Heart left ventricle (tissue), 16 donors: ENCODE measurements at regions not wholly inside any gene's neighbourhood (a gene's known extent, or its start where the extent isn't known, plus 50 kb on each side); places are given as distances from the start of the nearest gene placed in this dataset.

ENCODE experiments used
- ATAC-seq, 4 donors: fragments of 200-7000 bp; cut with Tn5 transposase; one replicate each; pipeline ENCODE4 v1.9.1; 2020 to 2022; ENCODE audit warnings: moderate library complexity in 4 of 4, mild to moderate bottlenecking in 3 of 4, moderate number of reproducible peaks in 1 of 4
- DNase-seq, 5 donors: peaks; one replicate each; pipeline ENCODE4 v3.0.0-alpha.2; 2020
- H3K27ac ChIP-seq, 12 donors: fragments of 200-600 bp; sonication (generic) in 4 of 12; one replicate each; pipeline versions ENCODE4 v1.5.0 to v1.8.0; 2016 to 2022; ENCODE audit warnings: mild to moderate bottlenecking in 2 of 12
- H3K27me3 ChIP-seq, 9 donors: fragments of 200-600 bp; sonication (generic) in 2 of 9; one replicate each; pipeline versions ENCODE4 v1.5.1 to v1.8.0; 2016 to 2022; ENCODE audit warnings: mild to moderate bottlenecking in 3 of 9
- H3K36me3 ChIP-seq, 9 donors: fragments of 200-600 bp; sonication (generic) in 2 of 9; one replicate each; pipeline versions ENCODE4 v1.5.0 to v1.8.0; 2018 to 2022; ENCODE audit warnings: mild to moderate bottlenecking in 2 of 9
- H3K4me1 ChIP-seq, 12 donors: fragments of 200-600 bp; sonication (generic) in 4 of 12; one replicate each; pipeline versions ENCODE4 v1.5.0 to v1.8.0; 2016 to 2022; ENCODE audit warnings: mild to moderate bottlenecking in 3 of 12
- H3K4me3 ChIP-seq, 12 donors: fragments of 200-600 bp; sonication (generic) in 4 of 12; one replicate each; pipeline versions ENCODE4 v1.5.0 to v1.8.0; 2017 to 2022; ENCODE audit warnings: mild to moderate bottlenecking in 9 of 12, moderate library complexity in 4 of 12
- H3K9me3 ChIP-seq, 12 donors: fragments of 200-600 bp; sonication (generic) in 4 of 12; one replicate each; pipeline versions ENCODE4 v1.5.0 to v1.8.0; 2016 to 2022; ENCODE audit warnings: mild to moderate bottlenecking in 1 of 12
- CTCF ChIP-seq, 12 donors: fragments of 200-600 bp; sonication (generic) in 4 of 12; IDR thresholded peaks; one replicate each; pipeline versions ENCODE4 v1.5.0 to v1.8.0; 2018 to 2022; ENCODE audit warnings: antibody characterized with exemption in 12 of 12, mild to moderate bottlenecking in 5 of 12
- POLR2A ChIP-seq, 2 donors: fragments of 450-650 bp; IDR thresholded peaks; one replicate each; pipeline ENCODE4 v1.6.1; 2017; ENCODE audit warnings: antibody characterized with exemption in 2 of 2, mild to moderate bottlenecking in 2 of 2, moderate library complexity in 2 of 2
- WGBS, 4 donors: extraction: QIAGEN DNeasy Blood & Tissue Kit in 2 of 4; methylation state at CpG; one replicate each; pipeline versions ENCODE4 v1.1.5 to v1.1.7; 2013 to 2018; 5-methylcytosine and 5-hydroxymethylcytosine counted together
- intact Hi-C, 10 donors: fragments of 100-400 bp; cut with DNase I; formaldehyde crosslinking; loops; one replicate each; pipeline versions ENCODE4 v1.11.1 to v1.14.2; 2022
- donor health status: ischemic (EF 13 %, LVEDD 7.1; RV severe dilation, severe dysfunction).
- donor health status: healthy with polysubstance abuse.
- donor health status: DM: no; HTN: yes; CAD: no.
- donor health status: DM: no; HTN: no; CAD: no.
- donor health status: ischemic (EF 25% LVEDD 6.9; RV normal size, moderate dysfunction).
- donor health status: ischemic (EF 25% LVEDD 5.7; RV mildly dilated, moderate dysfunction).
- donor health status: healthy.
- donor health status: DM: yes; HTN: yes; CAD: no.
- donor health status: ischemic (EF 35%, LVEDD 5.7; RV mildly dilated, moderate dysfunction).
- donor health status: nonischemic (EF 11% LVEDD 7.7; RV severe dilation, severe dysfunction).
- donor health status: DM: yes; HTN: yes; CAD: no.
- donor health status: PGD.
- donor health status: ischemic (EF 29% LVEDD 5.4; RV normal size, mild dysfunction).
- donor health status: nonischemic (EF 23%, LVEDD 6.1; RV moderate dilation, normal function).

- no peak for DNase-seq
- WGBS, 4 donors = 68 to 75% (median 70%) methylated on average over 5 of the region's 5 CpGs
- intact Hi-C loops = no loop called here
- ATAC-seq = no peak
- H3K4me1 ChIP-seq = no peaks in the 10 kb centered on the region
- H3K27ac ChIP-seq = no peak overlapping the region
- no peaks in the 10 kb centered on the region for H3K36me3 ChIP-seq
- H3K27me3 ChIP-seq = peaks cover 0 to 4% (median 0%) of the 10 kb centered on the region in 9 donors
- peaks cover 0 to 11% (median 0%) of the 10 kb centered on the region in 12 donors for H3K9me3 ChIP-seq
- no peak overlapping the region for H3K4me3 ChIP-seq
- TF ChIP-seq CTCF (IDR thresholded peaks at IDR 0.05) (no peak), POLR2A (IDR thresholded peaks at IDR 0.05) (no peak)
Observed at GRCh38 chr2:106735807-106736206, 150.2 kb downstream of the ST6GAL2 start.

GRCh38 chr2:106736221-106736620, 149.7 kb downstream of the ST6GAL2 start:
- WGBS, 4 donors = 89 to 91% (median 90%) methylated on average over 2 of the region's 2 CpGs
- Histone ChIP-seq H3K4me3 (no peak overlapping the region), H3K27ac (no peak overlapping the region), H3K36me3 (no peaks in the 10 kb centered on the region), H3K27me3 (peaks cover 0 to 4% (median 0%) of the 10 kb centered on the region in 9 donors), H3K9me3 (peaks cover 0 to 14% (median under 1%) of the 10 kb centered on the region in 12 donors), H3K4me1 (no peaks in the 10 kb centered on the region)
- no peak for ATAC-seq
- DNase-seq = no peak
- intact Hi-C loops = no loop called here
- TF ChIP-seq CTCF (IDR thresholded peaks at IDR 0.05) = no peak
- TF ChIP-seq POLR2A (IDR thresholded peaks at IDR 0.05) = no peak

GRCh38 chr2:106745468-106745867, 140.5 kb downstream of the ST6GAL2 start:
- Histone ChIP-seq H3K4me3 (no peak overlapping the region), H3K4me1 (no peaks in the 10 kb centered on the region), H3K27ac (no peak overlapping the region), H3K9me3 (peaks cover 0 to 11% (median 5%) of the 10 kb centered on the region in 12 donors), H3K36me3 (no peaks in the 10 kb centered on the region), H3K27me3 (no peaks in the 10 kb centered on the region)
- WGBS, 4 donors = 30 to 40% (median 36%) methylated on average over 5 of the region's 5 CpGs
- no peak for TF ChIP-seq CTCF (IDR thresholded peaks at IDR 0.05)
- no peak for TF ChIP-seq POLR2A (IDR thresholded peaks at IDR 0.05)
- intact Hi-C loops = no loop called here
- no peak for ATAC-seq
- peak in 2 of 5 donors; percentile 30 to 60 for DNase-seq

- intact Hi-C loops = no loop called here
- H3K4me3 ChIP-seq = no peak overlapping the region
- DNase-seq (no peak), ATAC-seq (no peak)
- H3K27ac ChIP-seq = no peak overlapping the region
- no peaks in the 10 kb centered on the region for H3K4me1 ChIP-seq
- 51 to 57% (median 53%) methylated on average over 2 of the region's 2 CpGs for WGBS, 4 donors
- no peaks in the 10 kb centered on the region for H3K27me3 ChIP-seq
- H3K36me3 ChIP-seq = no peaks in the 10 kb centered on the region
- no peak for TF ChIP-seq POLR2A (IDR thresholded peaks at IDR 0.05)
- no peak for TF ChIP-seq CTCF (IDR thresholded peaks at IDR 0.05)
- no peaks in the 10 kb centered on the region for H3K9me3 ChIP-seq
Observed at GRCh38 chr2:106749823-106750222, 136.1 kb downstream of the ST6GAL2 start.
